H1 (cell line): ENCODE measurements at regions not wholly inside any gene's neighbourhood (a gene's known extent, or its start where the extent isn't known, plus 50 kb on each side); places are given as distances from the start of the nearest gene placed in this dataset.

Experiments
- CEBPB ChIP-seq: IDR thresholded peaks from 2 replicates; pipeline ENCODE4 v1.6.1; 2012; ENCODE audit warnings: low read depth, low read length
- EP300 ChIP-seq, 2 experiments: IDR thresholded peaks; 1 replicate in 1 of 2; 2 replicates in 1 of 2; pipeline ENCODE4 v1.6.1; 2011 to 2012; ENCODE audit warnings: low read depth in 2 of 2, low read length in 2 of 2, mild to moderate bottlenecking in 2 of 2, borderline replicate concordance in 1 of 2, inconsistent platforms in 1 of 2, moderate library complexity in 1 of 2
- KDM1A ChIP-seq: fragments of 200-600, 300-600 bp; sonication (generic); IDR thresholded peaks from 2 replicates; pipeline ENCODE4 v1.7.1; 2016; ENCODE audit warnings: mild to moderate bottlenecking, low read length, borderline replicate concordance
- RAD21 ChIP-seq, 2 experiments: IDR thresholded peaks in 1 of 2; conservative IDR thresholded peaks in 1 of 2; 2 replicates each; pipeline ENCODE4 v1.6.1; 2011; ENCODE audit warnings: low read depth in 2 of 2, low read length in 2 of 2, improper control_type of control experiment in 1 of 2, inconsistent platforms in 1 of 2, mild to moderate bottlenecking in 1 of 2, moderate library complexity in 1 of 2

GRCh38 chr5:114296191-114296590 lies 65.7 kb upstream of the KCNN2 start (continued):
- no peak for TF ChIP-seq RAD21 (IDR thresholded peaks at IDR 0.05 in 1 of 2, conservative IDR thresholded peaks at IDR 0.05 in 1 of 2; ENCODE audit: low read depth in 2 of 2, low read length in 2 of 2)
- TF ChIP-seq EP300 (IDR thresholded peaks at IDR 0.05; ENCODE audit: borderline replicate concordance in 1 of 2, low read depth in 2 of 2, low read length in 2 of 2) = no peak
- TF ChIP-seq KDM1A = no peak
- no peak for TF ChIP-seq CEBPB
- TF ChIP-seq, all 59 proteins: peak for 0
